H1 (cell line): ENCODE measurements at regions not wholly inside any gene's neighbourhood (a gene's known extent, or its start where the extent isn't known, plus 50 kb on each side); places are given as distances from the start of the nearest gene placed in this dataset.

ENCODE experiments used
- ATF2 ChIP-seq: IDR thresholded peaks from 2 replicates; pipeline ENCODE4 v1.6.1; 2012; ENCODE audit warnings: low read length, inconsistent platforms
- CEBPB ChIP-seq: IDR thresholded peaks from 2 replicates; pipeline ENCODE4 v1.6.1; 2012; ENCODE audit warnings: low read depth, low read length
- CREB1 ChIP-seq: IDR thresholded peaks from 2 replicates; pipeline ENCODE4 v1.6.1; 2012; ENCODE audit warnings: inconsistent platforms
- SAP30 ChIP-seq: fragments of 300-600 bp; sonication (generic); IDR thresholded peaks from 2 replicates; pipeline ENCODE4 v1.7.1; 2012; ENCODE audit warnings: low read length, moderate library complexity, mild to moderate bottlenecking, inconsistent platforms; ENCODE audit not compliant: insufficient read depth, insufficient replicate concordance
- TAF7 ChIP-seq: optimal IDR thresholded peaks from 2 replicates; pipeline ENCODE3; 2011; ENCODE audit warnings: low read depth, mild to moderate bottlenecking, inconsistent platforms, low read length, moderate library complexity, borderline replicate concordance

- TF ChIP-seq ATF2 (no peak), SAP30 (no peak), CREB1 (no peak), CEBPB (no peak), TAF7 (no peak)
These were observed 565.2 kb upstream of the DPPA4 start (continued) for GRCh38 chr3:109902549-109902948.
